Renal cortical epithelial cell (primary cell): ENCODE measurements at regions not wholly inside any gene's neighbourhood (a gene's known extent, or its start where the extent isn't known, plus 50 kb on each side); places are given as distances from the start of the nearest gene placed in this dataset.
A peak's percentile ranks its signal among the peaks of the same experiment; 100 is the strongest.

Experiments used
- DNase-seq: peaks from one replicate; pipeline ENCODE4 v3.0.0-alpha.2; 2011; ENCODE audit warnings: low read depth

GRCh38 chr10:91335147-91335546 is 75.0 kb upstream of the HECTD2 start:
- no peak for DNase-seq

DNA sequence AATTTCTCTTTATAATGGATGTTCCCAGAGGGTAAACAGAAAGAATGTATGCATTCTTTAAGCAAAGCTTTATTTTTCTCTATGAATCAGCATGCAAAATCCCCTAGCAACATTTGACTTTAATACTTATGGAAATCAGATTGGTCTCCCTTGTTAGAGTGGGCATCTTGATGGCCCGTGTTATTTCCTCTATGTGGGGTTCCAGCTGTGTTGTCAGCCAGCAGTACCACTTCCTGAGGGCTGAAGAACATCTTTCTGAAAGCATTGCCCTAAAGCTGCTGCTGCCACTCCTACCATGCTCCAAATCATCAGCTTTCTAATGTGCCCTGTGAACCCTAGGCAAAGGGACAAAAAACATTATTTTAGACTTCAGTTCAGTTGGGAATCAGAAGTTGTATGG is 70.4 kb upstream of the HECTD2 start:
- DNase-seq, result no peak

DNA sequence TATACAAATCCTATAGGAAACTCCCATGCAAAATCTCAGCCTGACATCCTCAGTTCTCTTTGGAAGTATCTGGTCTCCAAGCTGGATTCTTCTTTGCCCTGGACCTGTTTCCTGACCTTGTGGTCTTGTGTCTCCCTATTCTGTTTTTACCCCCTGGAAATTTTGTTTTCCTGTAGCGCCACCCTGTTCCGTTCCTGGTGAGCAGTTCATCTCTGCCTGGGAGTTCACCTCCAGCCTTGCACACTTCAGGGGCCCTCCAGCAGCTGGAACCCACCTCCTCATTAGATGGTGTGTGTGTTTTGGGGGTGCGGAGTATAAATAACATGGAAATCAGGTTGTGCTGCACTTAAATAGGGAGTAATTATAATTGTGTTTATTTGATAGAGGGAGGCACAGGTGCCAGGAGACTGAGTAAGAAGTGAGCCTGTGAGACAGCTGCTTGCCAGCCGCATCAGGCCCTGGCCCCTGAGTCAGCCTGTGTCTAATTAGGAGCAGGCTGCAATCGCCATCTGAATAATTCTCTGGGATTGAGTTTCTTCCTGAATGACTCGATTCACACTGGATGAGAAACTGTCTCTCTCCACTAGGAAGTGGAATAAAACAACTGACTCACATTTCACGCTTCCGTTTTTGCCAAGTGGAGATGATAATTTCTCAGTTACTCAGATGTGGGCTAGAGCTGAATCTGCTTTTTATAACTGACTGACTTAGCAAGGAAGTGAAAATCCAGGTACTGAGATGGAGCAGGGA is 69.4 kb upstream of the HECTD2 start:
- peak; percentile 91 for DNase-seq

GRCh38 chr10:91341686-91342085 is 68.5 kb upstream of the HECTD2 start:
- DNase-seq, result peak; percentile 3

DNA sequence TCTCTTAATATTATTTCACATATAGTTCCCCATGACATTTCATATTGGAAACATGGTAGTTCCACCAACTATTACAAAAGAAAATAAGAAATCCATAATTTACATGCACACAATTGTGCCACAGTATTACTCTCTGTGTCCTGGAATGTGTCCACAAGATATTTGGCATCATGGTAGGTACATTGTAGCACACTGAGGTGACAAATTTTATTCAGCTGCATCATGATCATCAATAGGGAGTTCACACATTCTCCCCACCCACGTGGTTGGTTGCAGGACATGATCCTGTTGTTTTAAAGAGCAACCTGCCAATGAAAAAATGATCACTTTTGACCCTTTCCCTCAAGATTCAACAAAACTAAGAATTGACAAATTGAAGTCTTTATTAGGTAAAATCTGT is 67.1 kb upstream of the HECTD2 start:
- DNase-seq, result no peak

GRCh38 chr10:91344117-91344856 is 65.9 kb upstream of the HECTD2 start:
- DNase-seq, result no peak

- no peak for DNase-seq
Observed at GRCh38 chr10:91345716-91346115, 64.4 kb upstream of the HECTD2 start.

DNA sequence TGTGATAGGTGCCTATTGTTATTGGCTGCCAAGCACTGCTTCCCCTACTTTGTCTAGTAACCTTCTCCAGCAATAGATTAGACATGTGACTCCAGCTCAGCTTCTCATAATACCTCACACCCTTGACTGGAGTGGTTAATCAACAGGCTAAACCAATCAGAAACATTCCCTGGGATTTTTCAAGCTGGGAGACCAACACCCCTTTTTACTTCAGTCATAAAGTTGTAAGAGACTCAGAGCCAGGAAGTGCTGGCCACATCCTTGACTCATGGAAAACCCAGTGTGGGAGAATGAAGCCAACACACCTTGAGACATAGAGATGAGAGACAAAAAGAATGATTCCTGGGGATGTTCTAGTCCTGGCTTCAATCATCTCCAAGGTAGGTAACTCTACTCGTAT is 62.6 kb upstream of the HECTD2 start:
- DNase-seq, result no peak

GRCh38 chr10:91349381-91349780 is 60.8 kb upstream of the HECTD2 start:
- peak; percentile 84 for DNase-seq

- peak; percentile 63 for DNase-seq
Observed at GRCh38 chr10:91350651-91351081, 59.5 kb upstream of the HECTD2 start.

- DNase-seq, result no peak
Observed at GRCh38 chr10:91352760-91353159, 57.4 kb upstream of the HECTD2 start.

- DNase-seq, result no peak
Observed at GRCh38 chr10:91354166-91355075, 55.7 kb upstream of the HECTD2 start.

DNA sequence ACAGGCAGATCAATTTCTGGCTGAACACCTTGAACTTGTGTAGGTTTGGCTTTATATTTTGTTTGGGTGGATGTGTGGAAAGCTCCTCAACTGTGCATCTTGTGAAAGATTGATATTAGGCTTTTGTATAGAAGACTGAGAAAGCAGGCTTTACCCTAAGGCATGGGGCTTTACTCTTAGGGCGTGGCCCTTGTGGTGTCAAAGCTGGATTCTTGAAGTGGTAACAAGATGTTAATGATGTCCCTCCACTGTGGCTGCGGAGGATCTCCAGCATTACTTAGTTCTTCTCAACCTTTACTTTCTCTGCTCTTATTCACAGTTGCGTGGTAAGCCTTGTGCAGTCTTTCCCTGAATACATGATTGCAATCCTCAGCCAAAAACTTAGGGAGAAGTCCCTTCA is 54.1 kb upstream of the HECTD2 start:
- DNase-seq, result no peak

DNA sequence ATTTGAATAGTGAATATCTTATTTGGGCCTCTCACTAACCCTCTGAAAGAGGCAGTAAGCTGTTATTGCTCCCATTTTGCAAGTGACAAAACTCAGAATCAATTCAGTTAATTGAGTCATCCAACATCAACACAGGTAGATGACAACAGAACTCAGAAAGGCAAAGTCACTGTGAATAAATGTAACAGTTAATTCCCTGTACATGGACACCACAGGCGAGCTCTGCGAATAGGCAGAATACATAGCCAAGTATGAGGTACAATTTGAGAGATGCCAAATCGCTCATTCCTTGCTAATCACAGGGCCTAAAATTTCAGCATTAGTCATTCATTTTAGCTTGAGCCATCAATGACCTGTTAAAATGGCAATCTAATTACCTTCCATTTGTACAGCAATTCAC is 52.6 kb upstream of the HECTD2 start:
- DNase-seq, result no peak
